B cell (primary cell): ENCODE measurements at regions not wholly inside any gene's neighbourhood (a gene's known extent, or its start where the extent isn't known, plus 50 kb on each side); places are given as distances from the start of the nearest gene placed in this dataset.

Source experiments
- ATAC-seq: fragments of 200-7000 bp; cut with Tn5 transposase; one replicate; pipeline ENCODE4 v1.10.0; 2021; ENCODE audit warnings: low read depth, mild to moderate bottlenecking, moderate number of reproducible peaks, moderate library complexity
- CTCF ChIA-PET: fragments of 350-600 bp; sonication (Branson Sonifier 250); formaldehyde crosslinking; loops from one replicate; lab custom pipeline; 2021; ENCODE audit warnings: antibody characterized with exemption, inconsistent platforms; lab: Charles Lee
- POLR2A ChIA-PET: fragments of 350-600 bp; sonication (Branson Sonifier 250); formaldehyde crosslinking; loops from one replicate; lab custom pipeline; 2021; ENCODE audit warnings: antibody characterized with exemption; lab: Charles Lee
- DNase-seq: peaks from one replicate; pipeline ENCODE4 v3.0.0; 2013
- H2AFZ ChIP-seq: 2 replicates; pipeline ENCODE4 v1.6.1; 2012; ENCODE audit warnings: mild to moderate bottlenecking, low read depth, low read length; ENCODE audit not compliant: insufficient read depth, poor library complexity, severe bottlenecking
- H3K27ac ChIP-seq, 2 donors: 1 replicate in 1 of 2; 2 replicates in 1 of 2; pipeline ENCODE4 v1.5.1; 2012 to 2013; ENCODE audit warnings: low read length in 2 of 2, mild to moderate bottlenecking in 2 of 2, moderate library complexity in 1 of 2
- H3K27me3 ChIP-seq, 4 experiments: fragments of 200-600 bp in 1 of 4; sonication (generic) in 1 of 4; replicated peaks in 1 of 4; 1 replicate in 2 of 4; 2 replicates in 2 of 4; pipeline versions ENCODE4 v1.6.1 to v1.7.0; 2013 to 2016; ENCODE audit warnings: low read length in 3 of 4, mild to moderate bottlenecking in 2 of 4, mixed read lengths in 1 of 4, moderate library complexity in 1 of 4; ENCODE audit not compliant: insufficient read depth in 4 of 4, control insufficient read depth in 3 of 4; ENCODE audit errors: control extremely low read depth in 1 of 4
- H3K36me3 ChIP-seq, 2 experiments: replicated peaks in 1 of 2; 1 replicate in 1 of 2; 2 replicates in 1 of 2; pipeline versions ENCODE4 v1.6.1 to v1.7.1; 2013; ENCODE audit warnings: low read length in 1 of 2; ENCODE audit not compliant: insufficient read depth in 2 of 2, control insufficient read depth in 1 of 2; ENCODE audit errors: control extremely low read depth in 1 of 2, extremely low read depth in 1 of 2
- H3K4me1 ChIP-seq, 2 donors: fragments of 200-600 bp in 1 of 2; sonication (generic) in 1 of 2; 1 replicate in 1 of 2; 2 replicates in 1 of 2; pipeline versions ENCODE4 v1.5.1 to v1.6.1; 2013 to 2017; ENCODE audit warnings: low read length in 2 of 2; ENCODE audit not compliant: control insufficient read depth in 2 of 2, insufficient read depth in 2 of 2
- H3K4me2 ChIP-seq: replicated peaks from 2 replicates; pipeline ENCODE3; 2012; ENCODE audit warnings: mild to moderate bottlenecking, low read depth, low read length; ENCODE audit not compliant: poor library complexity, severe bottlenecking
- H3K4me3 ChIP-seq, 5 experiments: fragments of 200-600 bp in 1 of 5; sonication (generic) in 1 of 5; 1 replicate in 3 of 5; 2 replicates in 2 of 5; pipeline versions ENCODE4 v1.5.1 to v1.7.0; 2011 to 2016; ENCODE audit warnings: low read length in 4 of 5, mild to moderate bottlenecking in 4 of 5, low read depth in 2 of 5, control low read depth in 1 of 5, moderate library complexity in 1 of 5; ENCODE audit not compliant: insufficient read depth in 1 of 5; ENCODE audit errors: control extremely low read depth in 1 of 5, extremely low read depth in 1 of 5
- H3K79me2 ChIP-seq: fragments of 200-600 bp; sonication (generic); one replicate; pipeline ENCODE4 v1.6.0; 2016; ENCODE audit warnings: low read length; ENCODE audit not compliant: control insufficient read depth, insufficient read depth
- H3K9ac ChIP-seq: fragments of 200-600 bp; sonication (generic); 2 replicates; pipeline ENCODE4 v1.6.1; 2017; ENCODE audit warnings: mild to moderate bottlenecking, low read length, moderate library complexity
- H3K9me3 ChIP-seq, 3 donors: one replicate each; pipeline versions ENCODE4 v1.6.1 to v1.7.1; 2013; ENCODE audit warnings: low read length in 2 of 3; ENCODE audit not compliant: control insufficient read depth in 2 of 3, insufficient read depth in 1 of 3; ENCODE audit errors: control extremely low read depth in 1 of 3
- H4K20me1 ChIP-seq: 2 replicates; pipeline ENCODE4 v1.6.0; 2012; ENCODE audit warnings: mild to moderate bottlenecking, low read length; ENCODE audit not compliant: insufficient read depth, control insufficient read depth, poor library complexity, severe bottlenecking
- H3K27ac Mint-ChIP-seq: one replicate; pipeline ENCODE4 v1.8.0; 2021; ENCODE audit warnings: mixed read lengths
- H3K27me3 Mint-ChIP-seq: one replicate; pipeline ENCODE4 v1.8.0; 2021; ENCODE audit warnings: mixed read lengths
- H3K4me1 Mint-ChIP-seq: one replicate; pipeline ENCODE4 v1.8.0; 2021; ENCODE audit warnings: mixed read lengths
- H3K4me3 Mint-ChIP-seq: one replicate; pipeline ENCODE4 v1.8.0; 2021; ENCODE audit warnings: mixed read lengths
- H3K9me3 Mint-ChIP-seq: one replicate; pipeline ENCODE4 v1.8.0; 2022; ENCODE audit warnings: mixed read lengths; ENCODE audit not compliant: insufficient read depth
- CTCF ChIP-seq: fragments of 200-600 bp; IDR thresholded peaks from one replicate; pipeline ENCODE4 v1.8.0; 2022; ENCODE audit warnings: antibody characterized with exemption, mild to moderate bottlenecking
- EZH2 ChIP-seq: IDR thresholded peaks from 2 replicates; pipeline ENCODE4 v1.6.1; 2012; ENCODE audit warnings: borderline replicate concordance, low read depth, mild to moderate bottlenecking, moderate library complexity, low read length; ENCODE audit not compliant: insufficient read depth, poor library complexity, severe bottlenecking
- WGBS: methylation state at CpG from one replicate; pipeline ENCODE4 v1.1.5; 2013; ENCODE audit warnings: missing lambda C conversion rate; ENCODE audit not compliant: insufficient coverage; 5-methylcytosine and 5-hydroxymethylcytosine counted together
- intact Hi-C: fragments of 100-400 bp; cut with micrococcal nuclease; formaldehyde crosslinking; loops from one replicate; pipeline ENCODE4 v1.10.0; 2022

GRCh38 chr14:39847194-39847593 is 415.0 kb upstream of the FBXO33 start:
- H3K27ac Mint-ChIP-seq, result no peak overlapping the region

GRCh38 chr14:39843881-39844280 is 411.6 kb upstream of the FBXO33 start:
- intact Hi-C loops, result no loop called here
- Mint-ChIP-seq H3K9me3 (no peaks in the 10 kb centered on the region), H3K27me3 (no peaks in the 10 kb centered on the region), H3K4me1 (no peaks in the 10 kb centered on the region), H3K27ac (no peak overlapping the region), H3K4me3 (no peak overlapping the region)
- no peak overlapping the region for H3K4me3 ChIP-seq
- H3K27ac ChIP-seq, result no peak overlapping the region
- no peak for ATAC-seq
- H3K9me3 ChIP-seq, result no peaks in the 10 kb centered on the region
- CTCF ChIA-PET, result no interaction called here
- H4K20me1 ChIP-seq, result no peaks in the 10 kb centered on the region
- no peak overlapping the region for H3K9ac ChIP-seq
- 94% methylated on average over 5 of the region's 5 CpGs for WGBS
- H3K4me2 ChIP-seq, result no peak overlapping the region
- no peaks in the 10 kb centered on the region for H3K36me3 ChIP-seq
- no peak overlapping the region for H2AFZ ChIP-seq
- DNase-seq, result no peak
- H3K4me1 ChIP-seq, result no peaks in the 10 kb centered on the region
- POLR2A ChIA-PET, result no interaction called here
- H3K27me3 ChIP-seq, result no peaks in the 10 kb centered on the region
- H3K79me2 ChIP-seq, result no peaks in the 10 kb centered on the region
- TF ChIP-seq EZH2, result no peak
- TF ChIP-seq CTCF, result no peak

More at GRCh38 chr14:39847194-39847593, 415.0 kb upstream of the FBXO33 start:
- H3K4me2 ChIP-seq, result no peak overlapping the region
- no peaks in the 10 kb centered on the region for H3K27me3 ChIP-seq
- H3K36me3 ChIP-seq, result no peaks in the 10 kb centered on the region
- H3K4me1 ChIP-seq, result no peaks in the 10 kb centered on the region
- POLR2A ChIA-PET, result no interaction called here
- intact Hi-C loops, result no loop called here
- ATAC-seq (no peak), DNase-seq (no peak)
- H3K4me3 Mint-ChIP-seq, result no peak overlapping the region
- H2AFZ ChIP-seq, result no peak overlapping the region
- no peak overlapping the region for H3K4me3 ChIP-seq
- H3K27ac ChIP-seq, result no peak overlapping the region
- no peaks in the 10 kb centered on the region for H3K79me2 ChIP-seq
- no peaks in the 10 kb centered on the region for H3K4me1 Mint-ChIP-seq
- H3K9me3 ChIP-seq, result no peaks in the 10 kb centered on the region
- CTCF ChIA-PET, result no interaction called here
- no peak for TF ChIP-seq EZH2
- no peak for TF ChIP-seq CTCF
- no peaks in the 10 kb centered on the region for H3K9me3 Mint-ChIP-seq
- no peak overlapping the region for H3K9ac ChIP-seq
- no peaks in the 10 kb centered on the region for H3K27me3 Mint-ChIP-seq
- no peaks in the 10 kb centered on the region for H4K20me1 ChIP-seq
